GM13977 (cell line): ENCODE measurements at regions not wholly inside any gene's neighbourhood (a gene's known extent, or its start where the extent isn't known, plus 50 kb on each side); places are given as distances from the start of the nearest gene placed in this dataset.

Experiments
- DNase-seq: peaks from one replicate; pipeline ENCODE4 v3.0.0; 2012; ENCODE audit warnings: low spot score
- CTCF ChIP-seq: IDR thresholded peaks from 2 replicates; pipeline ENCODE4 v1.5.1; 2012; ENCODE audit warnings: mild to moderate bottlenecking, control low read depth; ENCODE audit not compliant: insufficient read depth; ENCODE audit errors: extremely low read depth, missing control alignments
- in situ Hi-C: fragments of 300-500 bp; cut with MboI; formaldehyde crosslinking; loops from one replicate; pipeline ENCODE4 v1.12.0; 2022; ENCODE audit warnings: low sequenced_read_pairs, low pct_unique_long_range_greater_than_20kb, mixed read lengths, inconsistent platforms; ENCODE audit not compliant: unreplicated experiment

DNA sequence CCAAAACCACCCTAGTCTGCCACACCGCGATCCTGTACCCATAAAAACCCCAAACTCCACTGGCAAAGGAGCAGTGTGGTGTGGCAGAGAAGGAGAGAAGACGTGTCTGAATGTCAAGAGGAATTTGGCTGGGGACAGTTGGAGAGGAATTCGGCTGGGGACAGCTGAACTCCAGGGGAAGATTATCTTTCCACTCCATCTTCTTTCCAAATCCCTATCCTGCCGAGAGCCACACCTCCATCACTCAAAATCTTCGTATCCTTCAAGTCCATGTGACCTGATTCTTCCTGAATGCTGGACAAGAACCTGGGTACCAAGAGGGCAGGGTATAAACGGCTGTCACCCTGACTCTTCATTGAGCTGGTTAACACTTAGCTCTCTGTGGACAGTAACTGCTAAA is 448.1 kb downstream of the ARHGEF28 start:
- in situ Hi-C loops: no loop called here

DNA sequence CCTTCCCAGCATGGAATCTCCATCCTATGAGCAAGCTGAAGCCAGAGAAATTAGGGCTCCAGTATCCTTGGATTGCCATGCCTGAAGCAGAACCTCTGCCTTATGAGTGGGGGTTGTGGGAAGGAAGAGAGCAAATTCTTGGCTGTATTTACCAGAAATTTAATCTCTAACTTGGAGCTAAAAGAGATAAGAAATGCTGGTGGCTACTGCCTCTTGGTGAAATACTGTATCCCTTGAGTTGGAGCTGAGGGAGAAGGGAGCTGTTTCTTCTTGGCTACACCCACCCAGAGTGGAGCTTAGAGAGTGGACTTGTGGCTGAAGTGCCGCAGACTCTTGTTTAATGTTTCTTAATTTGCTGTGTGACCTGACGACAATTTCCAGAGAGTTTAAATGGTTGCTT is 447.3 kb downstream of the ARHGEF28 start:
- no peak for DNase-seq
- TF ChIP-seq CTCF: no peak
- in situ Hi-C loops: no loop called here

More for the DNA sequence above, 448.1 kb downstream of the ARHGEF28 start:
- TF ChIP-seq CTCF: no peak
- DNase-seq: no peak

- no peak for TF ChIP-seq CTCF
- in situ Hi-C loops: no loop called here
- DNase-seq: no peak
Measured at GRCh38 chr5:74072646-74073045, 446.6 kb downstream of the ARHGEF28 start.

GRCh38 chr5:74070766-74071165 is 444.8 kb downstream of the ARHGEF28 start:
- no peak for DNase-seq
- TF ChIP-seq CTCF: no peak
- in situ Hi-C loops: no loop called here

DNA sequence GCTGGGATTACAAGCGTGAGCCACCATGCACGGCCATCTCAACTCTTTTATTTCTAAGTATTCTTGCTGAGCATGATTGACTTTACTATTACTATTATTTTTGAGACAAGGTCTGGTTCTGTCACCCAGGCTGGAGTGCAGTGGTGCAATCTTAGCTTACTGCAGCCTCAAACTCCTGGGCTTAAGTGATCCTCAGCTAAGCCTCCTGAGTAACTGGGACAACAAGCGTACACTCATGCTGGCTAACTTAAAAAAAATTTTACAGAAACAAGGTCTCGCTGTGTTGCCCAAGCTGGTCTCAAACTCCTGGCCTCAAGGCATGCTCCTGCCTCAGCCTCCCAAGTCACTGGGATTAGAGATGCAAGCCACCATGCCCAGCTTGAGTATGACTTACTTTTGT is 443.7 kb downstream of the ARHGEF28 start:
- no peak for DNase-seq
- no peak for TF ChIP-seq CTCF
- in situ Hi-C loops: no loop called here

DNA sequence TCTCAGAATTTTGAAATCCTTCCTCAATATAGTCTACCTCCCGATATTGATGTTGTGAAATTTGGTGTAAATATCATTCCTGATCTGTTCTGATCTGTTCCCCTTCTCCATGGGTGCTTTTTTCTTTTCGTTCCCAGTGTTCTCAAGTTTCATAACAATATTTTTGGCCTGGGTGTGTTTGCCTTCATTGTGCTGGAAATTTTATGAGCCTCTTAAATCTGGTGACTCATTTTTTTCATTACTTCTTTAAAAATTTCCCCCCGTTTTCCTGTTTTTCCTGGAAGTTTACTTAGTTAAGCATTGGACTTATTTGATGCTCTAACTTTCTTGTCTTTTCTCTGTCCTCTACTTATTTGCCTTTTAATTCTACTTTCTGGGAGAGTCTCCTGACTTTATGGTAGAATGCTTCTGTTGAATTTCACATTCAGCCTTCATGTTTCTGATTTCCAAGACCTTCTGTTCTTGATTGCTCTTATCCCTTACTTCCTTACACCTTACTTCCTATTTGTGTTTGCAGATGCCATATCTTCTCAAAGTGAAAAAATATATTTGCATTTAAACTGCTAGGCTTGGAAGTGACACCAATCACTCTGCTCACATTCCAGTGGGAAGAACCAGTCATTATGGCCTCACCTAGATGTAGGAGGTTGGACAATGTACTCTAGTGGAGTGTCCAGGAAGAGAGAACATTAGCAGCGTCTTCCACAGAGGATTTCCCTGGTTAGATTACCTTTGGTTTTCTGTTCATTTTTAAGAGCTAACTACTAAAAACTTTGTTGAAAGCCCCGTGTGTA is 441.9 kb downstream of the ARHGEF28 start:
- in situ Hi-C loops: no loop called here
- DNase-seq: no peak
- TF ChIP-seq CTCF: no peak
